IPS-NIHi7 (cell line): ENCODE measurements at regions not wholly inside any gene's neighbourhood (a gene's known extent, or its start where the extent isn't known, plus 50 kb on each side); places are given as distances from the start of the nearest gene placed in this dataset.

ENCODE experiments used
- DNase-seq: peaks from one replicate; pipeline ENCODE4 v3.0.0; 2012; ENCODE audit warnings: mixed read lengths; ENCODE audit errors: extremely low spot score

DNA sequence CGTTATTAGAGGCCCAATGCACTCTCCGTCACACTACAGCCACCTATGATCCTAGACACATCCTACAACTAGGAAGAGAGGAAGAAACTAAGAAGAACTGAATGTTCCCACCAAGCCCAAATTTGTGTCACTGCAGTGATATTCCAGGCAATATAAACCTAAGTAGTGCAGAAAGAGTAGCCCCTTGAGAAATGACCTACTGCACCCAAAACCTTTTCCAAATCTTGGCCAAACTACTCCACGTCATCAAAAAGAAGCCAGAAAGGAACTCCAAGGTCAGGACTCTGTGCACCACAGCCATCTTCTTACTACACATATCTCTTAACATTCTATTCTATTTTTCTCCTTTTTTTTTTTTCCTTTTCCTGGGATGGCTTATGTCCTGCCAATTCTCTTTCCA is 60.2 kb downstream of the ADAMTS1 start:
- no peak for DNase-seq

DNA sequence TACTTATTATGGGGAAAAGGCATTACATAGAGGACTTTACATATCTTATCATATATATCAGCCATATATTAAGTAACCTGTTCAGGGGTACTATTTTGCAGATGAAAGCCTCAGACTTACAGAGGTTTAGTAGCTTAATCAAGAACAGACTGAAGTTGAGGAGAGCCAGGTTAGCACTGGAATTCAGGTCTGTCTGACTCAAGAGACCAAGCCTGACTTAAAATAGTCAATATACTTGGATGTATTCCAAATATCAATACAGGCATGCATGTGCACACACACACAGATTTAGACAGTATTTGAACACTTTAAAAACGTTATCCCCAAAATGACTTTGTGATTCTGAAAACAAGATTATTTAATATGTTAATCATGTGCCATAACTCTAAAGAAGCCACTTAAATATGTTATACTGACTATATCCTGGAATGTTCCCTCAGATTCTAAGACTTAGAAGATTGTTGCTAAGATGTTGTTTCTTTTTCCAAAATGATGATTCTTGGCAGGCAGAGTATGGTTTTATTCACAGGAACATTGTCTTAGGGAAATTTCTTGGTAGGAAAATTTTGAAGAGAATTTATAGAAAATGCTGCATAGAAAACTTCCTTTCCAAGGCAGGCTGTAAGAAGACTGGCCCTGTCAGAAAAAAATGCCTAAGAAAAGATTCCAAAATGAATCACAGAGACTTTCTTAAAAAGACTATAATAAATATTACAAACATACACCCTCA is 61.6 kb downstream of the ADAMTS1 start:
- DNase-seq, result no peak

GRCh38 chr21:26782747-26783146 is 62.5 kb downstream of the ADAMTS1 start:
- no peak for DNase-seq

GRCh38 chr21:26782331-26782730 is 62.9 kb downstream of the ADAMTS1 start:
- DNase-seq, result no peak

- DNase-seq, result no peak
These were observed 63.9 kb downstream of the ADAMTS1 start for GRCh38 chr21:26781331-26781730.

DNA sequence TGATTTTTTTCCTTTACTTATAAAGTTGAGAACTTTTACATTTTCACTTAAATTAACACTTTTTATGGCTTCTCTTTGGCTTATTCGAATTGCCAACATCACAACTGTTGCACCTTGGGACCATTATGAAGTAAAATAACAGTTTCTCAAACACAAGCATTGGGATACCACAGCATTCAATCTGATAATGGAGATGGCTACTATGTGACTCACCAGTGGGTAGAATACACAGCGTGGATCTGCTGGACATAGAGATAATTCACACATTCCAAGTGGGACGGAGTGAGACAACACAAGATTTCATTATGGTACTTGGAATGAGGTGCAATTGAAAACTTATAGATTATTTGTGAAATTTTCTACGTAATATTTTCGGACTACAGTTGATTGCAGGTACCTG is 68.0 kb downstream of the ADAMTS1 start:
- DNase-seq, result no peak

GRCh38 chr21:26776310-26777021 is 68.7 kb downstream of the ADAMTS1 start:
- DNase-seq, result no peak

DNA sequence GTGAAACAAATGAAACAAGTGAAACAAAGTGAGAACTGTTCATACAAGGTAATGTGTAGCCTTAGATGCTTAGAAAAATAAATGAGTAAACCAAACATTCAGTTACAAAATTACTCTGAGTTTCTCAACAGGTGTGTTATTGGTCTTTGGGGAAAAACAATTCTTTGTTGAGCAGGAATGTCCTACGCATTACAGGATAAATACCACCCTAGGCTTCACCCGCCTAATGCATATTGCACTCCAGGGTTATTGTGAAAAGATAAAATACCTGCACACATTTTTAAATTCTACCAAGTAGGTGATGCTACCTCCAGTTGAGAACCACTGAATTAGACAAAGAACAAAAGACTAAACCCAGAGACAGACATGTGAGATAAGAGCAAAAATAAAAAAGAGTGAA is 72.2 kb downstream of the ADAMTS1 start:
- no peak for DNase-seq

DNA sequence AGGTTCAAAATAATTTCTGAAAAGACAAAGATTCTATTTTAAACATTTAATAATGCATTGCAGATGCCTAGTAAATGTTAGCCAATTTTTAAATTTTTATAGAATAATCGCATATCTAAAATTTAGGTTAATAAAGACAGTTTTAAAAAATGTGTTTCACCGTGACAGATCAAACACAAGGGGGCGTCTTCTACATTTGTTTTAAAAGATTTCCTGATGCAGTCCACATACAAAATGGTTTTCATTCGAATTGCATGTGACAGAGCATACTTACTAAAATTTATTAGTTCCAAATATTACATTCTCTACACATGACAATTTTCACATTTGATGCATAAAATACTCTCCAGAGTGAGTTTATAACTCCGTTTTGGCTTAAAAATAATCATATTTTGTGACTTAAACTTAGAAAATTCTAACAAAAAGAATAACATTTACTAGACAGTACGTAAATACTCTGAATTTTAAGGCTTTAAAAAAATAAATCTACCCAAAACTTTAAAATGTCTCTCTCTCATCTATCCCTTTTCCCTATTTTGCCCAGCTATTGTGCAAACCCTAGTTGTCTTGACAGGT is 75.5 kb downstream of the ADAMTS1 start:
- no peak for DNase-seq

GRCh38 chr21:26766826-26767325 is 78.3 kb downstream of the ADAMTS1 start:
- DNase-seq, result no peak

DNA sequence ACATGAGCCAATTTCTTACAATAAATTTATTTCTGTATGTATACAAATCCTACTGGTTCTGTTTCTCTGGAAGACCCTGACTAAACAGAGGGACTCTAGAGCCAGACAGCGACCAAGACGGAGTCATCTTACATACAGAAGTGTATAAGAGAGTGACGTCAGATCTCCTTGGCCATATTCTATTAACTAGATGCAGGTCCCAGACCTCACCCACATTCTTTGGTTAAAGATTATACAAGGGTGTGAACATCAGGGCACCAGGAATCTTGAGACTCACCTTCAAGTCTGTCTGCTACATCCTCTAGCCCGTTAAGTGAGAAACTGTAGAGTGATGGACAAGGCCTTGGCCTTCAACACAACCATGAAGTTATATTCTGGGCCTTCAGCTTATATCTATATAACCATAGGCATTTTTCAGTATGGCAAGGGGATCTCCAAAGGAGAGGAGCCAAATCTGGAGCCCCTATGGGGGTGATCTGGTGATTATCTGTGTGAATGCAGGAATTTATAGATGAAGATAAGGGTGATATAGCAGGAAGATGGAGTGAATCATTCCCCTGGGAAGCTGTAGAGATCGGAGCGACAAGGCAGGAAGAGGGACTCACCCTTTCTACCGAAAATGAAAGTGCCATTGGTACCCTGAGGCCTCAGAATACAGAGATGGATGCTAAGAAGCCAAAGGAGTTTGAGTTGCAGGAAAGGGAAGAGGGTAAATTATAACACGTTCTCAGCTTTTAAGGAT is 83.9 kb downstream of the ADAMTS1 start:
- no peak for DNase-seq

DNA sequence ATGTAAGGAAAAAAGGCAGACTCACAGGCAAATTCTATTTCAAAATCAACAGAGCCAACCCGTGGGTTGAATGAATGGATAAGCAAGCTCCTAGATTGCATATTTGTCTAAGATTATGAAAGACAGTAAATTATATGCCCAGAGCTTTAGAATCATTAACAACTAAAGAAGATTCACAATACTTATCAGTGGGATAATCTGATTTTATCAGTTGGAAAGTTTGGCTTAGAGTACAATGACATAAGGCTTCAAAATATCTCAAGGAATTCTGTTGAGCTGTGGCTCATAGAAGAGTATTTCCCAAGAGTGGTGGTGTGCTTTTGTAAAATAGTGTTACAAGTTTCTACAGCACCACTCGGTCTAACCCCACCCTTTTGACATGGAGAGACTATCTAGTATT is 85.5 kb downstream of the ADAMTS1 start:
- no peak for DNase-seq

- DNase-seq, result no peak
These were observed 86.9 kb downstream of the ADAMTS1 start for GRCh38 chr21:26758083-26758880.

DNA sequence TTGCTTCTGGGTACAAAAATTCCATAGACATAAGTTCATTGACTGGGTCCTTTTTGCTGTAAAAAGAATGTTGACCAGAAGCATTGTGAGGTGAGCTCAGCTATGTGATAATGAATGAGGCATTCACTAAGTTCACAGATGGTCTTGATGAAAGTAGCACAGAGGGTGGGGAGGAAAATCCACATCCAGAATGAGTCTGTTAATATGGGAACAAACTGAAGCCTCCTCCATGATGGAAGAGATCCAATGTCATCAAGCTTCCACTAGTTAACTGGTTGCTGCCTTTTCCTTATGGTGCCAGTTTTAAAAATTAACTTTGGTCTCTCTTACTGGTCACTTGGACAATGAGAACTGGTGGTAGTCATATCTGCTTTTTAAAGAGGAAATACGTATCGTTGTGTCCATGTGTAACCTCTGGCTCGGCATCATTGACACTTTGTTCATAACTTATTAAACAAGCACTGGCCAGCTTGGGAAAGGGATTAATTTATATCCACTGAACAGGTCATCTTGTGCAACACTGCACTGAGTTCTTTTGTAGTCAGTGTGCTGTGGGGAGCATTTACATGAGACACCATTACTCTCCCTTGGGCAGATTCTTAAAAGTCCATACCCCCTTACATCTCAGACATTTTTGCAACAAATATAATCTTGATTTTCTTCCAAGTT is 88.6 kb downstream of the ADAMTS1 start:
- no peak for DNase-seq

DNA sequence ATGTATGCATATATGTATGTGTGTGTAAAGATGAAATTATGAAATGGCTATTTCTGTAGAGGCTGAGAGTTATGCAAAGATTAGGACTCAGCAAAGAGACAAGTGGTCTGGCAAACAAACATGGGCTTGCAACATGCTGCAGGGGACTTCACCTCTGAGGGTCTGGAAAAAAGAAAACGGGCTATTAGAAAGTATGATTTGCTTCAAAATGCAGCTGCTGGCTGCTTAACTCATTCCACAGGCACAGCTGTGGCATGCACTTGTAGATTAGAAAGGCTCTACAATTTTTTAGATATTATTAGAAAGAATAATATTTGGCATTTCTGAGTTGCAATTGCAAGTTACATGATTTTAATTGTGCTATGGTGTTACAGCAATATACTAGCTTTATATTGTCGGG is 90.4 kb downstream of the ADAMTS1 start:
- no peak for DNase-seq

GRCh38 chr21:26753822-26754221 is 91.4 kb downstream of the ADAMTS1 start:
- no peak for DNase-seq

DNA sequence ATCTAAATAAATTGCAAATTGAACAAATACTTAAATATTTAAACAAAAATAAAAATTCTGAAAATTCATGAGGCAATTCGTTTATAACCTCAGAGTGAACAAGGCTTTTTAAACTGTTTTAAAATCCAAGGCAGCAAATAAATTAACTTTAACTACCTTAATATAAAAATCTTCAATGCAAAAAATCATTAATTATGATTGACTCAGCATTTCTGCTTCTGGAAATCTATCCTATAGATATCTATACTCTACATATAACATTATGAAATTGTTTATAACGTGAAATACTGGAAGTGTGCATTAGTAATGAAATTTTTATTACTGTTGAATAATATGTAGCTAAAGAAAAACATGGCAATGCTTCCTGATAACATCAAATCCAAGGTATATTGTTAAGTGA is 92.4 kb downstream of the ADAMTS1 start:
- DNase-seq, result no peak

DNA sequence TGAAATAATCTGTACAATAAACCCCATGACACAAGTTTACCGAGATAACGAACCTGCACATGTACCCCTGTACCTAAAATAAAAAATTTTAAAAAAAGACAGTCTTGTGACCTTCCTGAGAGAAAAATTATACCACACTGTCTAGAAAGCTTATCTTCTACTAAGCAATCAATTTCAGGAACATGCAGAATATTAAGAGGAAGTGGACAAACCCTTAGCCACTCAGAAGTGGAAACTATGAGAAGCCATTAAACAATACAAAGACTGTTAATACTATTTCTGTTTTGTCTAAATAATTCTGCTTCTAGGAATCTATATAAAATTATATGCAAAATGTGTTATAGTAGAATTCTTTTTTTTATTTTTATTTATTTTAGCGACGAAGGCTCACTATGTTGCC is 93.9 kb downstream of the ADAMTS1 start:
- DNase-seq, result no peak

DNA sequence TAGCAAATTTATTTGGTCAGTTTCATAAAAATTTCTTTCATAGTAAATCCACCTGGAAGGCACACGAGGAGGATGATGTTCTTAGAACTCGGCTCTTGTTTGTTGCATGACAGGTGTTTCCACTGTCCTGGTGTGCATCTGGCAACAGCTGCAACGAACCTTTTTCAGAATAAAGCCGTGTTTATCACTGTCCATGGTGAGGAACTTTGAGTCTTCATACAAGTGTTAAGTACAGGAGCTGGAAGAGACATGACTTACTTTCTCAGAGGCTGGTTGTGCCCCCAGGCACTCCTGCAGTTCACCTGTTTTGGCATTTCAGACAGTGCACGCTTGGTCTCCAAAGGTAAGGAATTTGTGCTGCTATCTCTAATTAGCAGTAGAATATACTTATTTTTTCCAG is 97.1 kb downstream of the ADAMTS1 start:
- no peak for DNase-seq

DNA sequence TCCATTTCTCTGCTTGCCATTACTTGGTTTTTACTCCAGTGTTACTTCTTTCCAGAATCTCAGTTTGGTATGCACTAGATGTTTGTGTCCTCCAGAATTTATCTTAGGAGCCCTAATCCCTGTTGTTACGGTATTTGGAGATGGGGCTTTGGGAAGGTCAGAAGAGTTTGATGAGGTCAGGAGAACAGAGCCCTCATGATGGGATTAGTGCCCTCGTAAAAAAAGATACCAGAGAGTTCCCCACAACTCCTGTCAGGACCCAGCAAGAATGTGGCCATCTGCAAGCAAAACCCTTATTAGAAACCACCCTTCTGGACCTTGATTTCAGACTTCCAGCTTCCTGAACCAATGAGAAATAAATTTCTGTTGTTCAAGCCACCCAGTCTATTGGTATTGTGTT is 98.0 kb downstream of the ADAMTS1 start:
- no peak for DNase-seq

GRCh38 chr21:26743524-26743923 is 101.7 kb downstream of the ADAMTS1 start:
- DNase-seq, result no peak
